Globus pallidus (tissue), 1 donor: ENCODE measurements at regions not wholly inside any gene's neighbourhood (a gene's known extent, or its start where the extent isn't known, plus 50 kb on each side); places are given as distances from the start of the nearest gene placed in this dataset.

Experiments used
- DNase-seq: peaks from one replicate; pipeline ENCODE4 v3.0.0-alpha.2; 2015; ENCODE audit warnings: low spot score

GRCh38 chr11:92317721-92318120 is 93.1 kb downstream of the FAT3 start:
- DNase-seq = no peak

GRCh38 chr11:92322225-92322624 is 97.6 kb downstream of the FAT3 start:
- DNase-seq = no peak

GRCh38 chr11:92324890-92325289 is 100.3 kb downstream of the FAT3 start:
- no peak for DNase-seq

GRCh38 chr11:92325416-92325815 is 100.8 kb downstream of the FAT3 start:
- DNase-seq = no peak

GRCh38 chr11:92329137-92329536 is 104.5 kb downstream of the FAT3 start:
- DNase-seq = no peak

GRCh38 chr11:92329646-92330045 is 105.0 kb downstream of the FAT3 start:
- no peak for DNase-seq

- no peak for DNase-seq
These were observed 105.5 kb downstream of the FAT3 start for GRCh38 chr11:92330114-92330513.

GRCh38 chr11:92332986-92333385 is 108.4 kb downstream of the FAT3 start:
- no peak for DNase-seq

GRCh38 chr11:92340839-92341238 is 116.2 kb downstream of the FAT3 start:
- no peak for DNase-seq

- DNase-seq = no peak
These were observed 117.6 kb downstream of the FAT3 start for GRCh38 chr11:92342034-92342720.

- no peak for DNase-seq
These were observed 118.3 kb downstream of the FAT3 start for GRCh38 chr11:92342886-92343285.

- DNase-seq = no peak
These were observed 121.6 kb downstream of the FAT3 start for GRCh38 chr11:92346220-92346619.

- DNase-seq = no peak
These were observed 122.8 kb downstream of the FAT3 start for GRCh38 chr11:92347454-92347853.

GRCh38 chr11:92349486-92350156 is 125.0 kb downstream of the FAT3 start:
- DNase-seq = no peak

- no peak for DNase-seq
These were observed 132.7 kb downstream of the FAT3 start for GRCh38 chr11:92357344-92357743.

GRCh38 chr11:92357841-92358240 is 133.2 kb downstream of the FAT3 start:
- DNase-seq = no peak

GRCh38 chr11:92361551-92361950 is 136.9 kb downstream of the FAT3 start:
- DNase-seq = no peak

- DNase-seq = no peak
These were observed 138.4 kb downstream of the FAT3 start for GRCh38 chr11:92362989-92363388.

GRCh38 chr11:92364177-92364576 is 139.6 kb downstream of the FAT3 start:
- DNase-seq = no peak

GRCh38 chr11:92376146-92376599 is 151.6 kb downstream of the FAT3 start:
- DNase-seq = no peak

GRCh38 chr11:92376680-92377079 is 152.1 kb downstream of the FAT3 start:
- DNase-seq = no peak

GRCh38 chr11:92380882-92381281 is 156.3 kb downstream of the FAT3 start:
- no peak for DNase-seq

- DNase-seq = no peak
These were observed 157.7 kb downstream of the FAT3 start for GRCh38 chr11:92382311-92382710.

- DNase-seq = no peak
These were observed 158.8 kb downstream of the FAT3 start for GRCh38 chr11:92383430-92383829.
